ENCODE measurements at regions not wholly inside any gene's neighbourhood (a gene's known extent, or its start where the extent isn't known, plus 50 kb on each side); places are given as distances from the start of the nearest gene placed in this dataset.
"Not testable (repeated sequence)": the region's sequence is repeated elsewhere in the genome, so short reads cannot be mapped to it uniquely, and the experiment has no call there.

- Histone ChIP-seq H3K4me3 (ENCODE audit: low read depth, low read length) (peak overlapping the region; percentile 65), H3K27ac (ENCODE audit: low read depth, low read length) (no peak overlapping the region), H3K9me3 (ENCODE audit: control insufficient read depth, insufficient read depth, low read depth, low read length) (no peaks in the 10 kb centered on the region), H3K36me3 (ENCODE audit: control insufficient read depth, insufficient read depth, low read length) (no peaks in the 10 kb centered on the region), H3K4me1 (ENCODE audit: control insufficient read depth, insufficient read depth, low read length) (peaks cover 6% of the 10 kb centered on the region; the same call in 1 of the 2 replicates), H3K27me3 (ENCODE audit: control insufficient read depth, insufficient read depth, low read length) (no peaks in the 10 kb centered on the region; the same call in 1 of the 2 replicates), H3K9ac (ENCODE audit: low read length) (peak overlapping the region; percentile 33)
These were observed 254.7 kb upstream of the SGCG start for GRCh38 chr13:22925881-22926747.

GRCh38 chr13:22926748-22927400 lies 253.9 kb upstream of the SGCG start:
- H3K36me3 ChIP-seq (ENCODE audit: control insufficient read depth, insufficient read depth, low read length) = no peaks in the 10 kb centered on the region
- H3K9ac ChIP-seq (ENCODE audit: low read length) = peak overlapping the region; percentile 31
- H3K4me1 ChIP-seq (ENCODE audit: control insufficient read depth, insufficient read depth, low read length) = peaks cover 6% of the 10 kb centered on the region; the same call in 1 of the 2 replicates
- no peaks in the 10 kb centered on the region; the same call in 1 of the 2 replicates for H3K27me3 ChIP-seq (ENCODE audit: control insufficient read depth, insufficient read depth, low read length)
- peak overlapping the region; percentile 65 for H3K4me3 ChIP-seq (ENCODE audit: low read depth, low read length)
- H3K27ac ChIP-seq (ENCODE audit: low read depth, low read length) = no peak overlapping the region
- H3K9me3 ChIP-seq (ENCODE audit: control insufficient read depth, insufficient read depth, low read depth, low read length) = 0 out of 2 replicates have a peak, but pooled peaks cover 2% of the 10 kb centered on the region

- not testable (repeated sequence) for H3K36me3 ChIP-seq (ENCODE audit: control insufficient read depth, insufficient read depth, low read length); H3K9me3 ChIP-seq (ENCODE audit: control insufficient read depth, insufficient read depth, low read depth, low read length); H3K27ac ChIP-seq (ENCODE audit: low read depth, low read length); H3K4me1 ChIP-seq (ENCODE audit: control insufficient read depth, insufficient read depth, low read length); H3K27me3 ChIP-seq (ENCODE audit: control insufficient read depth, insufficient read depth, low read length); H3K4me3 ChIP-seq (ENCODE audit: low read depth, low read length); H3K9ac ChIP-seq (ENCODE audit: low read length)
These were observed 252.9 kb upstream of the SGCG start for GRCh38 chr13:22927845-22928244.

GRCh38 chr13:22929381-22930126 lies 251.2 kb upstream of the SGCG start:
- Histone ChIP-seq H3K27me3 (ENCODE audit: control insufficient read depth, insufficient read depth, low read length) (no peaks in the 10 kb centered on the region; the same call in 1 of the 2 replicates), H3K27ac (ENCODE audit: low read depth, low read length) (no peak overlapping the region), H3K4me3 (ENCODE audit: low read depth, low read length) (no peak overlapping the region), H3K4me1 (ENCODE audit: control insufficient read depth, insufficient read depth, low read length) (peaks cover 6% of the 10 kb centered on the region; the same call in 1 of the 2 replicates), H3K36me3 (ENCODE audit: control insufficient read depth, insufficient read depth, low read length) (peaks cover 3% of the 10 kb centered on the region; the same call in 1 of the 2 replicates), H3K9me3 (ENCODE audit: control insufficient read depth, insufficient read depth, low read depth, low read length) (peaks cover 5% of the 10 kb centered on the region; the same call in 1 of the 2 replicates), H3K9ac (ENCODE audit: low read length) (no peak overlapping the region)

GRCh38 chr13:22931576-22931975 lies 249.2 kb upstream of the SGCG start:
- Histone ChIP-seq H3K9ac (ENCODE audit: low read length) (no peak overlapping the region), H3K9me3 (ENCODE audit: control insufficient read depth, insufficient read depth, low read depth, low read length) (peaks cover 5% of the 10 kb centered on the region; the same call in 1 of the 2 replicates), H3K36me3 (ENCODE audit: control insufficient read depth, insufficient read depth, low read length) (peaks cover 3% of the 10 kb centered on the region; the same call in 1 of the 2 replicates), H3K4me1 (ENCODE audit: control insufficient read depth, insufficient read depth, low read length) (no peaks in the 10 kb centered on the region), H3K4me3 (ENCODE audit: low read depth, low read length) (no peak overlapping the region), H3K27me3 (ENCODE audit: control insufficient read depth, insufficient read depth, low read length) (no peaks in the 10 kb centered on the region; the same call in 1 of the 2 replicates), H3K27ac (ENCODE audit: low read depth, low read length) (no peak overlapping the region)

- not testable (repeated sequence) for H3K9me3 ChIP-seq (ENCODE audit: control insufficient read depth, insufficient read depth, low read depth, low read length); H3K9ac ChIP-seq (ENCODE audit: low read length); H3K4me1 ChIP-seq (ENCODE audit: control insufficient read depth, insufficient read depth, low read length); H3K4me3 ChIP-seq (ENCODE audit: low read depth, low read length); H3K36me3 ChIP-seq (ENCODE audit: control insufficient read depth, insufficient read depth, low read length); H3K27me3 ChIP-seq (ENCODE audit: control insufficient read depth, insufficient read depth, low read length); H3K27ac ChIP-seq (ENCODE audit: low read depth, low read length)
These were observed 248.0 kb upstream of the SGCG start for GRCh38 chr13:22932632-22933412.

- no peak overlapping the region for H3K4me3 ChIP-seq (ENCODE audit: low read depth, low read length)
- no peak overlapping the region for H3K27ac ChIP-seq (ENCODE audit: low read depth, low read length)
- no peaks in the 10 kb centered on the region for H3K27me3 ChIP-seq (ENCODE audit: control insufficient read depth, insufficient read depth, low read length)
- H3K36me3 ChIP-seq (ENCODE audit: control insufficient read depth, insufficient read depth, low read length) = peaks cover 3% of the 10 kb centered on the region; the same call in 1 of the 2 replicates
- no peaks in the 10 kb centered on the region for H3K4me1 ChIP-seq (ENCODE audit: control insufficient read depth, insufficient read depth, low read length)
- peaks cover 13% of the 10 kb centered on the region; the same call in 1 of the 2 replicates for H3K9me3 ChIP-seq (ENCODE audit: control insufficient read depth, insufficient read depth, low read depth, low read length)
- H3K9ac ChIP-seq (ENCODE audit: low read length) = no peak overlapping the region
These were observed 247.1 kb upstream of the SGCG start for GRCh38 chr13:22933571-22934181.

- no peak overlapping the region for H3K27ac ChIP-seq (ENCODE audit: low read depth, low read length)
- no peak overlapping the region for H3K4me3 ChIP-seq (ENCODE audit: low read depth, low read length)
- H3K36me3 ChIP-seq (ENCODE audit: control insufficient read depth, insufficient read depth, low read length) = peaks cover 3% of the 10 kb centered on the region; the same call in 1 of the 2 replicates
- H3K9ac ChIP-seq (ENCODE audit: low read length) = no peak overlapping the region
- peaks cover 21% of the 10 kb centered on the region; the same call in 1 of the 2 replicates for H3K9me3 ChIP-seq (ENCODE audit: control insufficient read depth, insufficient read depth, low read depth, low read length)
- no peaks in the 10 kb centered on the region for H3K4me1 ChIP-seq (ENCODE audit: control insufficient read depth, insufficient read depth, low read length)
- H3K27me3 ChIP-seq (ENCODE audit: control insufficient read depth, insufficient read depth, low read length) = no peaks in the 10 kb centered on the region
These were observed 245.8 kb upstream of the SGCG start for GRCh38 chr13:22934744-22935523.

GRCh38 chr13:22936228-22936627 lies 244.6 kb upstream of the SGCG start:
- Histone ChIP-seq H3K27me3 (ENCODE audit: control insufficient read depth, insufficient read depth, low read length) (no peaks in the 10 kb centered on the region), H3K4me3 (ENCODE audit: low read depth, low read length) (no peak overlapping the region)

More at GRCh38 chr13:22936228-22936627, 244.6 kb upstream of the SGCG start:
- Histone ChIP-seq H3K27ac (ENCODE audit: low read depth, low read length) (no peak overlapping the region), H3K9ac (ENCODE audit: low read length) (no peak overlapping the region), H3K9me3 (ENCODE audit: control insufficient read depth, insufficient read depth, low read depth, low read length) (peaks cover 26% of the 10 kb centered on the region; the same call in 1 of the 2 replicates), H3K4me1 (ENCODE audit: control insufficient read depth, insufficient read depth, low read length) (no peaks in the 10 kb centered on the region), H3K36me3 (ENCODE audit: control insufficient read depth, insufficient read depth, low read length) (peaks cover 3% of the 10 kb centered on the region; the same call in 1 of the 2 replicates)
